Hippocampal formation (tissue), 2 donors: ENCODE measurements at regions not wholly inside any gene's neighbourhood (a gene's known extent, or its start where the extent isn't known, plus 50 kb on each side); places are given as distances from the start of the nearest gene placed in this dataset.
"Not testable (repeated sequence)": the region's sequence is repeated elsewhere in the genome, so short reads cannot be mapped to it uniquely, and the experiment has no call there.

Source experiments
- DNase-seq, 2 donors: peaks; one replicate each; lab custom pipeline; 2025; lab: John Stamatoyannopoulos, UW

DNA sequence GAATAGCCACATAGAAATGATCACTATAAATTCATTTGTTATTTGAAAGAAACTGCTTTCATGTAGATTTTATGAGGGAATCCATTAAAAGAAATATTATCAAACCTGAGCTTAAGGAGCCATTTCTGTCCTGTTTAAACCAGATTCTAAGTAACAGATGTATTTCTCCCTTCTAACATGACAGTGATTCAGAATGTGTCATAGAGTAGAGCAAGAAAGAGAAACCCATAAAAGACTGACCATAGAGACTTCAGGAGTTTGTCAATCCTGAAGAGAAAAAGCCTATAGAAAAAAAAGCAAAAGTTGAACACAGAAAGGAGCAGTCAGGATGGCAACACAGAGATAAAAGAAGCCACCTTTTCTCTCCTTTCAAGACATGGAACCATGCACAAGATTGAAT lies 390.6 kb downstream of the PRIM2 start:
- DNase-seq = not testable (repeated sequence)

- not testable (repeated sequence) for DNase-seq
Observed at GRCh38 chr6:57722546-57722945, 405.1 kb downstream of the PRIM2 start.

DNA sequence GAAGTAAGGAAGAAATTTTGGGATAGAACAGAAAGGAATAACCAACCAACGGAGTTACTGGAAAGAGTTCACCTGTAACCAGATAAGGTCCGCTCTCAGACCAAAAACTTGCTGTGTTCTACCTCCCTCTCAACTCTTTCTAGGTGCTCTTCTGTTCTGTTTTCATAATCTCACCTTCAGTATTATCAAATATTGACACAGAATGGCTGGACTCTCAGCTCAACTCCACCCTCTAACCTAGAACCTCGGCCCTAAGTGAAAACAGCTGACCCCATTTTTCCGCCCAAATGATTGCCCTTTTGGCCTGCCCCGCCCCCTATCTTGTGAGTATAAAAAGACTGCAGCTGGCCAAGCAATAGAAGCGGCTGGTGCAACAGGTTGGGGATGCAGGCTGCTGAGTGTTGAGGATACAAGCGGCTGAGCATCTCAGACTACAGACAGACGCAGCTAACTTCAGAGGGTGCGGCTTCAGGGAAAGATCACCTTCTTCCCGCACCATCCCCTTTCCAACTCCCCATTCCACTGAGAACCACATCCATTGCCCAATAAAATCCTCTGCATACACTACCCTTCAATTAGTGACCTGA lies 406.5 kb downstream of the PRIM2 start:
- DNase-seq = not testable (repeated sequence)

DNA sequence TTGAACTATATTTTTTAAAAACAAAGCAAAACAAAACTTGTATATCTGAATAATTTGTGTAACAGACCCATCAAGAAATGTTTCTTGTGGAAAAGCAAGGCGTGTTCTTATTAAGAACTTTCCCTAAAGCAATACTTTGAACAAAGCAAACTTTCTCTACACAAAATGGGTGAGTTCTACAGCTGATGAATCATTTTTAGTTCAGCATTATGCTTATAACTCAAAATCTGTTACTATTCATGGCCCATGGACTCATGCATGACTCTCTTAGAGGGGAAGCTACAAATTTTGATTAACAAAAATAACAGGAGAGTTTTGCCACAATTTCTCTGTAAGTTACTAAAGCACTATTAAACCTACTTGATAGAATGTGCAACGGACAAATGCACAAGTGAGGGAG lies 412.0 kb downstream of the PRIM2 start:
- not testable (repeated sequence) for DNase-seq

DNA sequence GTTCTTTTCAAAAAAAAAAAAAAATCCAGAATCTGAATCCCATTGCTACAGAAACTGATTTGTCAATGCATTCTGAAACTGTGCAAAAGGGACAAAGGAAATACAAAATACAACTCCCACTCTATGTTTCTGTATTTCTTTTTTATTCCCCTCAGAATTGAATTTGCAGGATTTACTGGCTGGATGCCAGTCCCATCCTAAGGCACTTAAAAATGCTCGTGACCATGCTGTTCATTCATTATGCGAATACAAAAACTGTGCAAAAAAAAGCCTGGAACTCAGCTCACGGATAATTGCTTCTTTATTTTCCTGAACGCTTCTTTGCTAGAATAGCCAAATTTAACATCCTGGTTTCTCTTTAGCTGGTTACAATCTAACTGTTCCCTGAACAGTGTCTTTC lies 413.3 kb downstream of the PRIM2 start:
- DNase-seq = not testable (repeated sequence)

GRCh38 chr6:57747716-57748115 lies 430.3 kb downstream of the PRIM2 start:
- not testable (repeated sequence) for DNase-seq

DNA sequence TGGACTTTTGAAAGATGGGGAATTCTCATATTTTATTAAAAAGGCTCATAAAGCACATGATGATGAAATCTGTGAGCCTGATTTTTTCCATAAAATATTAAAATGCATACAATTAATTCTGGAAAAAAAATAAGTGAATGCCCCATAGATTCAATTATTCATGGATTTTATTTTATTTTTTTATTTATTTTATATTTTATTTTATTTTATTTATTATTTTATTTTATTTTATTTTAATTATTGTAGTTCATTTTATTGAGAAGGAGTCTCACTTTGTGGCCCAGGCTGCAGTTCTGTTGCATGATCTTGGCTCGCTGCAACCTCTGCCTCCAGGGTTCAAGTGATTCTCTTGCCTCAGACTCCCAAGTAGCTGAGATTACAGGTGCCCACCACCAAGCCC lies 442.4 kb downstream of the PRIM2 start:
- not testable (repeated sequence) for DNase-seq

DNA sequence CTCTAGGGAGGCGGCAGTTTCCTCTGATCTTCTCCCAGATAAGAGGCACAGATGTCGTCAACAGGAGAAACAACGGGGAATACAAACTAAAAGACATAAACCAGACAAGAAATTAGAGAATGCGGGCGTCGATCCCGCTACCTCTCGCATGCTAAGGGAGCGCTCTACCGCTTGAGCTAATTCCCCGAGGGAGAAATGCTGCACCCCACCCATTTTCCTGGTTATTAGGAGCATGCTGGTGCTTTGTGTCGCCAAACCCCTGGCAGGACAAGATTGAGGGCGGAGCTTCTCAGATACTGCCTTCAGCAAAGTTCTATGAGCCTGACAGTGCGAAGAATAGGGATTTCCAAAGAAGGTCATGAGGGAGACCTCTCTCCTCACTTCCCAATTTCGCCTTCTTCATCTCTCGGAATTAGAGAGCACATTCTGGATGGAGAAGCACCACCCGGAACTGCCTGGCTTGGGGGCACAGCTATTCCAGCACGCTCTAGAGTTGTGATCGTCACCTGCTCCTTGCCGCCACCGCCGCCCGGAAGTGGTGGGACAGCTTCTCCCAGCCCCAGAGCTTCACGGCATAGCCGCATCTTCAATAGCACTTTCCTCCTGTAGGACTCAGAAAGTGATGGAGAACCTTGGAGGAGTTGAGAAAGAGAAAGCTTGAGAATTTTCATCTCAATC lies 475.4 kb downstream of the PRIM2 start:
- not testable (repeated sequence) for DNase-seq

GRCh38 chr6:57793398-57793762 lies 475.9 kb downstream of the PRIM2 start:
- not testable (repeated sequence) for DNase-seq

DNA sequence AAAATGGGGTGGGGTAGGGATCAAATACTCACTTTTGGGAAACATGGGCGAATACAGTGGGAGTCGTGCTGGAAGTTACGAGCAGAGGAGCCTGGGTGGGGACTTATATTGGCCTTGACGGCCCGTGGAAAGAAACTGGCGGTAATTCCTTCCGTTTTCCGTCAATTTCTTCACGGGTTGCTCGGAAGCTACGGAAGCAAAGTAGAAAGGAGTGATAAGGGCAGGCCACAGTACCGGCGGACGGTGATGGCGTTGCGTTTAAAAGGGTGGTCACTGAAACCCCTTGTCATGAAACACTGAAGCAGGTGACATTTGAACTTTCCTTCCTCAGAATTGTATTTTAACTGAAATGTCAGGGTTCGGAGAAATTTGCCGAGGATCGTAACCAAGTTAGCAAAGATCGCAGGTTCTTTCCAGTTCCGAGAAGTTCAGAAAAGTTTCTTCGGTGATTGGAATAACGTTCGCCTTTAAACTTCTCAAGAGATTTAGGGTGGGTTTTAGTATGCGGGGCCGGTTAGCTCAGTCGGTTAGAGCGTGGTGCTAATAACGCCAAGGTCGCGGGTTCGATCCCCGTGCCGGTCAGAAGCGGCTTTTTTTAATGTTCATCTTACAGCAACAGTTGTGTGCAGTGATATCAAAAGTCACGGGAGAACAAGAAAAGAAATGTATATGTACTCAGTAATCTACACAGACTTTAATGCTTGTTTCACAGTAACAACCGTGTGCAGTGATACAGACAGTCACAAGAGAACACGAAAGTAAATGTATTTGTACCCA lies 482.5 kb downstream of the PRIM2 start:
- DNase-seq = not testable (repeated sequence)

DNA sequence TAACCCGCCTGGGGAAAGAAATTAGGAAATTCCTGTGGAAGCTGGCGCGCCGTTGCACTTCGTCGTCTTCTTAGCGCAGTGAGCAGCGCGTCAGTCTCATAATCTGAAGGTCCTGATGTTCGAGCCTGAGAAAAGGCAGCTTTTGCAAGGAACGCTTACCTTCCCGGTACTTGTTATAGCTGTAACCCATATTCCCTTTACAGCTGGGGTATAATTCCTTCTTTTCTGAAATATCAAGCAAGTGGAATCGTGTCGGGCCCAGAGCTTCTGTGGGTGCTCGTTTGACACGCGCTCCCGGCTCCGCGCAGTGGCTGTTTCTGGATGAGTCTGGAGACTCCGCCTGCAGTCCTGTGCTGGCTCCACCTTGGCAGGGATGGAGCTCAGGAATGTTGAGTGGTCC lies 491.2 kb downstream of the PRIM2 start:
- DNase-seq = not testable (repeated sequence)

DNA sequence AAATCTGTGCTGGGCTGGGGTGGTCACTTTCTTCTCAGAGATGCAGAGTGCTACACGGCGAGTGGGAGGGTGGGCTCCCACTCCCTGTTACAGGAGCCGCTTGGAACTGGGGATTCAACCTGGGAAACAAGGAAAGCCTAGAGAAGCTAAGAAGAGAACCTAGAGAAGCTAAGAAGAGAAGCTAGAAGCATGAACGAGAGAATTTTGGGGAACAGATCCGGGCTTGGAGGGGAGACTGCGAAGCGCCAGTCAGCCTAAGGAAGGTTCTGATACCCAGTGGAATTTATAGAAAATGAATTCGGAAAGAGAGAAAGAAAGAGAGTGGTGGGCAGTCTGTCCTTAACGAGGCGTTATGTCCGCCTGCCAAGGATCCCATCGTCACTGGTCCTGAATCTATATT lies 492.0 kb downstream of the PRIM2 start:
- DNase-seq = not testable (repeated sequence)

DNA sequence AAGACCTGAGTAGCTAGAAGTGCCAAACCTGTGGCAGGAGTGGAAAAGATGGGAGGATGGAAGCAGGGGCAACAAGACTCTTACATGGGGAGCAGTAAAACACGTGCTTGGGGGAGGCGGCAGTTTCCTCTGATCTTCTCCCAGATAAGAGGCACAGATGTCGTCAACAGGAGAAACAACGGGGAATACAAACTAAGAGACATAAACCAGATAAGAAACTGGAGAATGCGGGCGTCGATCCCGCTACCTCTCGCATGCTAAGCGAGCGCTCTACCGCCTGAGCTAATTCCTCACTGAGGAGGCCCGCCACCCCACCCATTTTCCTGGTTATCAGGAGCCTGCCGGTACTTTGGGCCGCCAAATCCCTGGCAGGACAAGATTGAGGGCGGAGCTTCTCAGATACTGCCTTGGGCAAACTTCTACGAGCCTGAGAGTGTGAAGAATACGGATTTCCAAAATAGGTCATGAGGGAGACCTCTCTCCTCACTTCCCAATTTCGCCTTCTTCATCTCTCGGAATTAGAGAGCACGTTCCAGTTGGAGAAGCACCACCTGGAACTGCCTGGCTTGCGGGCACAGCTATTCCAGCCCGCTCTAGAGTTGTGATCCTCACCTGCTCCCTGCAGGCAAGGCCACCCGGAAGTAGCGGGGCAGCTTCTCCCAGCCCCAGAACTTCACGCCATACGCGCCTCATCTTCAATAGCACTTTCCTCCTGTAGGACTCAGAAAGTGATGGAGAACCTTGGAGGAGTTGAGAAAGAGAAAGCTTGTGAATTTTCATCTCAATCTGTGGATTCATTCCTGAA lies 496.0 kb downstream of the PRIM2 start:
- not testable (repeated sequence) for DNase-seq

- not testable (repeated sequence) for DNase-seq
Observed at GRCh38 chr6:57815826-57816225, 498.4 kb downstream of the PRIM2 start.

GRCh38 chr6:57821325-57821724 lies 503.9 kb downstream of the PRIM2 start:
- not testable (repeated sequence) for DNase-seq

- not testable (repeated sequence) for DNase-seq
Observed at GRCh38 chr6:57822448-57822847, 505.0 kb downstream of the PRIM2 start.

GRCh38 chr6:57822896-57823358 lies 505.5 kb downstream of the PRIM2 start:
- no peak for DNase-seq

DNA sequence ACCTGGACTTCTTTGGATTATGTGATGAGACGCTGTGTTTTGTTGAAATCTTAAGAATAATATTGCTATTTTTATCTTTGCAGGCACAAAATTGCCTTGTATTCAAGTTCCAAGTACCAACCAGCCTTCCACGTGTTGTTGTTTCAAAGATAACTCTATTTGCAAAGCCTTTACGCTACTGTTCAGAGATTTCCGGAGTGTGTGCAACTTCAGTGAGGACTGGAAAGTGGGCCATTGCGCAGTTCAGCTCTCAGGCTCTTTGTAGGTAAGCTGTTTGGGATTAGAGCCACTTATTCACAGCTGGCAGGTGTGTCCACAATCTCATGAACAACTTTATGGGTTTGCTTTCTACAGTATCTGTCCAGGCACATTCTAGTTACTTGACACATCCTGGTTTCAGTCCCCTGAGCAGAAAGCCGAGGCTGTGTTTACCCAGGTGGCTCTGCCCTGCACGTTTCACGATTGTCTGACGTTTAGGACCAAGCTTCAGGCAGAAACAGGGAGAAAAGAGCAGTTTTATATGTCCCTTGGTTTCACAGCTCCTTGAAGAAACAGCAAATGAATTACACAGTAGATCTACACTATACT lies 520.3 kb downstream of the PRIM2 start:
- not testable (repeated sequence) for DNase-seq

DNA sequence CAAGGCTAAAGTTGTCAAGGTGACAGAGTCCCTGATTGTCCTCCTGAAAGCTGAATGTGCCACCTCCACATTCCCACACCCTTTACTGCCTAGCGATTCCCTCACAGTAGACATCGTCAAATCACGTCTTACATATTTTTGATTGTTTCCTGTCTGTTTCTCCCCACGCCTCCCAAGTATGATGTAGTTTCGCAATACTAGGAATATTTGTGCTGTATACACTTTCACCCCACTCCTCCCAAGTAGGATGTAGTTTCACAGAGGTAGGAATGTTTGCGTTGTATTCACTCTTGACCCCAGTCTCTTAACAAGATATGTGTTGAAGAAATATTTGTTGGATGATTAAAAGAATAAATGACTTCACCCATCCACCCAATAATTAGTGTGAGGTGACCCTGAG lies 524.1 kb downstream of the PRIM2 start:
- DNase-seq = not testable (repeated sequence)

DNA sequence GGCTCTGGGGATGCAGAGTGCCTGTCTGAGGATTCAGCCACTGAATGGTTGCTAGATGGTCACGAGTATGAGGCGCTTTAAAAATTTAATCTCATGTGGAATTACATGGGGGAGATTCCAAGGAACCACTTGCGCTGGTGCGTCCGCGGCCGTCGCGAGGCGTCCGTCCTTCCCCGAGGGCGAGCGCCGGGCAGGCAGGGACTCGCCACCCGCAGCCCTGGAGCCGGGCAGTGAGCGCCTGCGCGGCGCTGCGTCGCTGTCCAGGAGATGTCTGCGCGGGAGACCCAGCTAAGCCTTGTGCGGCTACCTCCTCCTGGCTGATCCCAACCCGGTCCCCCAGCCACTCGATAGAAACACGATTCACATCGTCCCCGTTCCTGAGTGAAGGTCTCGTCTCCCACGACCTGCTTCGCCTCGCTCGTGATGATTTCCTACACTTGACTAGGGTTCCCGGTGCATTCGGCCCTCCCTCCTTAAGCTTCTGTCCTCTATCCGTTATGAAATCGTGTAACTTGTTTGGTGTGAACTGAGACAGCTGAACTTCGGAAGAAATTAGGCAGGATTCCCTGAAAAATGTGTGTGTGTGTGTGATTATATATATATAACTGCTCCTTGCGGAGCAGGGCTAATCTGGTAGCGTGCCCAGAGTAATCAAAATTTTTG lies 536.4 kb downstream of the PRIM2 start:
- not testable (repeated sequence) for DNase-seq
